Progenitor cell of endocrine pancreas (in vitro differentiated cells): ENCODE measurements at regions not wholly inside any gene's neighbourhood (a gene's known extent, or its start where the extent isn't known, plus 50 kb on each side); places are given as distances from the start of the nearest gene placed in this dataset.

Source experiments
- DNase-seq: peaks from one replicate; pipeline ENCODE4 v3.0.0; 2021; ENCODE audit warnings: low spot score; ENCODE audit not compliant: unreplicated experiment
- H3K27ac Mint-ChIP-seq: 2 replicates; pipeline ENCODE4 v1.8.0; 2021; ENCODE audit warnings: mild to moderate bottlenecking, moderate library complexity, mixed read lengths
- H3K27me3 Mint-ChIP-seq: 2 replicates; pipeline ENCODE4 v1.8.0; 2021; ENCODE audit warnings: mixed read lengths
- H3K36me3 Mint-ChIP-seq: 2 replicates; pipeline ENCODE4 v1.8.0; 2022; ENCODE audit warnings: mixed read lengths; ENCODE audit not compliant: insufficient read depth
- H3K4me1 Mint-ChIP-seq: 2 replicates; pipeline ENCODE4 v1.8.0; 2021; ENCODE audit warnings: low read depth, mixed read lengths
- H3K4me3 Mint-ChIP-seq: 2 replicates; pipeline ENCODE4 v1.8.0; 2021; ENCODE audit warnings: low read depth, mild to moderate bottlenecking, moderate library complexity, mixed read lengths
- H3K9me3 Mint-ChIP-seq: 2 replicates; pipeline ENCODE4 v1.8.0; 2021; ENCODE audit warnings: low read depth, mixed read lengths
- TF ChIP-seq, protein P1 (sequence below): fragments of 200-600 bp; sonication (generic); IDR thresholded peaks from one replicate; pipeline ENCODE4 v1.5.0; 2021; ENCODE audit warnings: antibody characterized with exemption, mild to moderate bottlenecking; ENCODE audit not compliant: unreplicated experiment

GRCh38 chr2:216800836-216801235 lies 59.0 kb downstream of the TNP1 start:
- H3K4me1 Mint-ChIP-seq: peaks cover 3% of the 10 kb centered on the region
- no peak for DNase-seq
- H3K27ac Mint-ChIP-seq: no peak overlapping the region
- H3K9me3 Mint-ChIP-seq: no peaks in the 10 kb centered on the region
- TF ChIP-seq, protein P1, sequence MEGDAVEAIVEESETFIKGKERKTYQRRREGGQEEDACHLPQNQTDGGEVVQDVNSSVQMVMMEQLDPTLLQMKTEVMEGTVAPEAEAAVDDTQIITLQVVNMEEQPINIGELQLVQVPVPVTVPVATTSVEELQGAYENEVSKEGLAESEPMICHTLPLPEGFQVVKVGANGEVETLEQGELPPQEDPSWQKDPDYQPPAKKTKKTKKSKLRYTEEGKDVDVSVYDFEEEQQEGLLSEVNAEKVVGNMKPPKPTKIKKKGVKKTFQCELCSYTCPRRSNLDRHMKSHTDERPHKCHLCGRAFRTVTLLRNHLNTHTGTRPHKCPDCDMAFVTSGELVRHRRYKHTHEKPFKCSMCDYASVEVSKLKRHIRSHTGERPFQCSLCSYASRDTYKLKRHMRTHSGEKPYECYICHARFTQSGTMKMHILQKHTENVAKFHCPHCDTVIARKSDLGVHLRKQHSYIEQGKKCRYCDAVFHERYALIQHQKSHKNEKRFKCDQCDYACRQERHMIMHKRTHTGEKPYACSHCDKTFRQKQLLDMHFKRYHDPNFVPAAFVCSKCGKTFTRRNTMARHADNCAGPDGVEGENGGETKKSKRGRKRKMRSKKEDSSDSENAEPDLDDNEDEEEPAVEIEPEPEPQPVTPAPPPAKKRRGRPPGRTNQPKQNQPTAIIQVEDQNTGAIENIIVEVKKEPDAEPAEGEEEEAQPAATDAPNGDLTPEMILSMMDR: no peak
- H3K36me3 Mint-ChIP-seq: no peaks in the 10 kb centered on the region
- H3K4me3 Mint-ChIP-seq: no peak overlapping the region
- no peaks in the 10 kb centered on the region for H3K27me3 Mint-ChIP-seq

- no peaks in the 10 kb centered on the region for H3K9me3 Mint-ChIP-seq
- H3K27me3 Mint-ChIP-seq: no peaks in the 10 kb centered on the region
- TF ChIP-seq, protein P1: no peak
- DNase-seq: no peak
- no peaks in the 10 kb centered on the region for H3K36me3 Mint-ChIP-seq
- no peak overlapping the region for H3K4me3 Mint-ChIP-seq
- peaks cover 4% of the 10 kb centered on the region for H3K4me1 Mint-ChIP-seq
- no peak overlapping the region for H3K27ac Mint-ChIP-seq
These were observed 59.9 kb downstream of the TNP1 start for GRCh38 chr2:216799873-216800431.

DNA sequence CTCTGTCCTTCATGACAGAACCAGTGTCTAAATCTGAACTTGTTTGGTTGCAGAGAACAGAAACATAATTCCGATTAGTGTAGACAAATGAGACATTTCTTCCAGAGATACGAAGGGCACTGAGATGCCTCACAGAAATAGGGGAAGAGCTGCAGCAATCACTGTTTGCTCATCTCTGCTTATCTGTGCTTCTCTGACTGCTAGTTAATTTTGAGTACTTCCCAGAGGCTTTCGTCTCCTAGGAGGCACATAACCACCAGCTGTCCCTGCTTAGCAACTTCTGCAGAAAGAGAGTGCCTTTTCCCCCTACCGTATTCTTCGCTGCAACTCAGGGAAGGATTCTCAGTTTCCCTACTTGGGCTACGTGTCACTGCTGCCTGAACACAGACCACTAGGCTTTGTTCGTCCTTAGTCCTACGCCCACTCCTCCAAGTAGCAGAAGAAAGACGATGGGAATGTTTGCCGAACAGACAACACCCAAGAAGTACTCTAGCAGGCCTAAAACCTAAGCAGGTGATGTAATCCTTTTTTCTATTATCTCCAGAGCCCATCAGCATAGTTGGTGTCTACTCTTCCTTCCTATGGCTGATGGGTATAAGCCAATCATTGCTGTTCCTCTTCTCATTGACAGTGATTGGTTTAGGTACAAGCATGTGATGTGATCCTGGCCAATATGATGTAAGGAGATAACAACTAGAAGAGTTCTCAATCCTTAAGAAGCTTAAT lies 63.6 kb downstream of the TNP1 start:
- Mint-ChIP-seq H3K36me3 (no peaks in the 10 kb centered on the region), H3K4me3 (no peak overlapping the region), H3K27ac (no peak overlapping the region), H3K27me3 (no peaks in the 10 kb centered on the region), H3K9me3 (no peaks in the 10 kb centered on the region), H3K4me1 (peaks cover 6% of the 10 kb centered on the region)
- DNase-seq: no peak
- TF ChIP-seq, protein P1: no peak

DNA sequence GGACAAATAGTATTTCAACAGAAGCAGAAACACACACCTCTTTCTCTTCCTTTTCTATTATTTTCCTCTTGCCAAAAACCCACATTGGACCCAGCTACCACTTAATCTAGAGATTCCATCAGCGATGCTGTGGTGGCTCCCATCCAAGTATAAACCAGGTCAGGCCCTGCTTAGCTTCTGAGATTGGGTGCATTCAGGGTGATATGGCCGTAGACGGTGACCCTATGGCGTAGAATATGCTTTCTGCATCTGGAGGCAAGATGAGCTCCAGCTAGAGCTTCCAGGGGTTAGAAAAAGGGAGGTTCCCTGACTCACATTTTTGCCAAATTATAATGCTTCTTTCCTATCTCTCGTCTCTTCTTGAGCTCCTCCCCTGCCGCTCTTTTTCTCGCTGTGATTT lies 66.5 kb downstream of the TNP1 start:
- Mint-ChIP-seq H3K4me1 (peaks cover 6% of the 10 kb centered on the region), H3K9me3 (no peaks in the 10 kb centered on the region), H3K4me3 (no peak overlapping the region), H3K36me3 (no peaks in the 10 kb centered on the region), H3K27me3 (no peaks in the 10 kb centered on the region), H3K27ac (no peak overlapping the region)
- no peak for DNase-seq
- TF ChIP-seq, protein P1: no peak

GRCh38 chr2:216792222-216793021 lies 67.4 kb downstream of the TNP1 start:
- TF ChIP-seq, protein P1: no peak
- H3K36me3 Mint-ChIP-seq: no peaks in the 10 kb centered on the region
- H3K27ac Mint-ChIP-seq: peak overlapping the region; percentile 69
- no peaks in the 10 kb centered on the region for H3K27me3 Mint-ChIP-seq
- H3K4me1 Mint-ChIP-seq: peaks cover 6% of the 10 kb centered on the region
- no peak for DNase-seq
- no peaks in the 10 kb centered on the region for H3K9me3 Mint-ChIP-seq
- H3K4me3 Mint-ChIP-seq: no peak overlapping the region
